Ovary (tissue), 3 donors: ENCODE measurements at regions not wholly inside any gene's neighbourhood (a gene's known extent, or its start where the extent isn't known, plus 50 kb on each side); places are given as distances from the start of the nearest gene placed in this dataset.

Experiments used
- EP300 ChIP-seq: sonication (generic); formaldehyde crosslinking; IDR thresholded peaks from one replicate; pipeline ENCODE4 v1.6.1; 2017; ENCODE audit warnings: antibody characterized with exemption
- POLR2A ChIP-seq: fragments of 450-650 bp; IDR thresholded peaks from one replicate; pipeline ENCODE4 v1.6.1; 2017; ENCODE audit warnings: antibody characterized with exemption, mild to moderate bottlenecking, moderate library complexity
- TF ChIP-seq, protein P1 (sequence below), 3 donors: fragments of 450-650 bp in 2 of 3; fragments of 200-600 bp in 1 of 3; IDR thresholded peaks; one replicate each; pipeline versions ENCODE4 v1.5.1 to v1.8.0; 2016 to 2022; ENCODE audit warnings: antibody characterized with exemption in 3 of 3, mild to moderate bottlenecking in 1 of 3
- donor health status: DM: no; HTN: no; CAD: no.

DNA sequence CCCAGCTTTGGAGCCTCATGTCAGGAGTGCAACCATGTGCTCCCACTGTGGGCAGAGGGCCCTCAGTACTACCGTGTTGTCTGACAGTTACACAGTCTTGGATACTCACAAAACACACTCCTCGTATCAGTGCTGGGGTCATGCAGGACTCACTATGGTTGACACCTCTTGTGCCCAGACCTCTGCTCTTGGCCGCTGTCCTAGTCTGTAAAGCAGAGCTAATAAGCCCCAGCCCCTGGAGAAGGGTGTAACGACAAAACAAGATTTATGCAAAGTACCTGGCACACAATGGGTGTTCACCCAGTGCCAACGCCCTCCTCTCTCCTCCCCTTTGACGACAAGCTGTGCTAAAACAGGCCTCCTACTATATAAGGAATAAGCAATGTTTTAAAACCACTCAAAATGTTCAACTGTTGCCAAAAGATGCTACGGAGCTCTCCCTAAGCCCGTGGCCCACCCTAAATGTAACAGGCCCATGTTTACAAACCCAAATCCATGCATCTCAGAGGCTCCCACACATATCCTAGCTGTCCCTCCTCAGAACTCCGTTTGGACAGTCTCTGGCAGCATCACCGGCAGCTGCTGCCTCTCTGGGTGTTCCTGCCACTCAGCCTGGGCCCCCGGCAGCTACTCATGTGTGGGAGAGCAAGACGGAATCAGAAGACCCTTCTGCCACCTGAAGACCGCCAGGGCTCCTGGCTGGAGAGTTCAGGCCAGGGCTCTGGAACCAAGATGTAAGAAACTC, 65.8 kb downstream of the MRPL46 start:
- TF ChIP-seq, protein P1, sequence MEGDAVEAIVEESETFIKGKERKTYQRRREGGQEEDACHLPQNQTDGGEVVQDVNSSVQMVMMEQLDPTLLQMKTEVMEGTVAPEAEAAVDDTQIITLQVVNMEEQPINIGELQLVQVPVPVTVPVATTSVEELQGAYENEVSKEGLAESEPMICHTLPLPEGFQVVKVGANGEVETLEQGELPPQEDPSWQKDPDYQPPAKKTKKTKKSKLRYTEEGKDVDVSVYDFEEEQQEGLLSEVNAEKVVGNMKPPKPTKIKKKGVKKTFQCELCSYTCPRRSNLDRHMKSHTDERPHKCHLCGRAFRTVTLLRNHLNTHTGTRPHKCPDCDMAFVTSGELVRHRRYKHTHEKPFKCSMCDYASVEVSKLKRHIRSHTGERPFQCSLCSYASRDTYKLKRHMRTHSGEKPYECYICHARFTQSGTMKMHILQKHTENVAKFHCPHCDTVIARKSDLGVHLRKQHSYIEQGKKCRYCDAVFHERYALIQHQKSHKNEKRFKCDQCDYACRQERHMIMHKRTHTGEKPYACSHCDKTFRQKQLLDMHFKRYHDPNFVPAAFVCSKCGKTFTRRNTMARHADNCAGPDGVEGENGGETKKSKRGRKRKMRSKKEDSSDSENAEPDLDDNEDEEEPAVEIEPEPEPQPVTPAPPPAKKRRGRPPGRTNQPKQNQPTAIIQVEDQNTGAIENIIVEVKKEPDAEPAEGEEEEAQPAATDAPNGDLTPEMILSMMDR (IDR thresholded peaks at IDR 0.05) = no peak
- TF ChIP-seq EP300 = no peak
- no peak for TF ChIP-seq POLR2A
